ENCODE measurements at regions not wholly inside any gene's neighbourhood (a gene's known extent, or its start where the extent isn't known, plus 50 kb on each side); places are given as distances from the start of the nearest gene placed in this dataset.

DNA sequence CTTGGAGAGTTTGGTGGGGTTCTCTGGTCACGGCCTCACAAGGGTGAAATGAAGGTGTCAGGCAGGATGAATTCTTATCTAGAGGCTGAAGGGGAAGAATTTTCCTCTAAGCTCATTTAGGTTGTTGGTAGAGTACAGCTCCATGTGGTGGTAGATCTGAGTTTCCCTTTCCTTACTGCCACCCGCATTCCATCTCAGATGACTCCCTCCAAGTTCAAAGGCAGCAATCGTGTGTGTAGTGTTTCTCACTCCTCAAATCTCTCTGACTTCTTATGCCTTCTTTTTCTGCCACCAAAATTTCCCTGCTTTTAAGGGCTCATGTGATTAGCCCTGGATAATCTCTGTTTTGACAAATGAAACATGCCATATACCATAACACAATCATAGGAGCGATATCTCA is 135.5 kb upstream of the MYOCD start:
- FAIRE-seq (no peak), DNase-seq (ENCODE audit: insufficient read length, low spot score) (no peak)
- TF ChIP-seq, protein P1, sequence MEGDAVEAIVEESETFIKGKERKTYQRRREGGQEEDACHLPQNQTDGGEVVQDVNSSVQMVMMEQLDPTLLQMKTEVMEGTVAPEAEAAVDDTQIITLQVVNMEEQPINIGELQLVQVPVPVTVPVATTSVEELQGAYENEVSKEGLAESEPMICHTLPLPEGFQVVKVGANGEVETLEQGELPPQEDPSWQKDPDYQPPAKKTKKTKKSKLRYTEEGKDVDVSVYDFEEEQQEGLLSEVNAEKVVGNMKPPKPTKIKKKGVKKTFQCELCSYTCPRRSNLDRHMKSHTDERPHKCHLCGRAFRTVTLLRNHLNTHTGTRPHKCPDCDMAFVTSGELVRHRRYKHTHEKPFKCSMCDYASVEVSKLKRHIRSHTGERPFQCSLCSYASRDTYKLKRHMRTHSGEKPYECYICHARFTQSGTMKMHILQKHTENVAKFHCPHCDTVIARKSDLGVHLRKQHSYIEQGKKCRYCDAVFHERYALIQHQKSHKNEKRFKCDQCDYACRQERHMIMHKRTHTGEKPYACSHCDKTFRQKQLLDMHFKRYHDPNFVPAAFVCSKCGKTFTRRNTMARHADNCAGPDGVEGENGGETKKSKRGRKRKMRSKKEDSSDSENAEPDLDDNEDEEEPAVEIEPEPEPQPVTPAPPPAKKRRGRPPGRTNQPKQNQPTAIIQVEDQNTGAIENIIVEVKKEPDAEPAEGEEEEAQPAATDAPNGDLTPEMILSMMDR (IDR thresholded peaks at IDR 0.05; ENCODE audit: insufficient read depth, missing control alignments): no peak

DNA sequence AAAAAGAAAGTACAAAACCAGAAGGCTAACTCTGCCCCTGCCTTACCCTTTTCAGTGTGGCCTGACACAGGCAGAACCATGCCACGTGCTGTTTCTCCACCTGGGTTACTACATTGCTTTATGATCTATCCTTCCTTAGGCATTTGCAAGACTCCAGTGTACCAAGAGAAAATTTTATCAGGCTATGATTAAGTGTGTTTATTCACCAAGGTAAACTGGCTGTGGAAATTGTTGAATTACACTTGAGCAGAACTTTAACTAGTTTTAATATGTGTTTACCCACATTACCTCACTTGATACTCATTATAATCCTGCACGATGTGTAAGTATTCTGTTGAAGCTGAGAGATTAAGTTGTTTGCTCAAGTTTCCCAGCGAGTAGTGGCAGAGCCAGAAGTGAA is 129.7 kb upstream of the MYOCD start:
- no peak for DNase-seq (ENCODE audit: insufficient read length, low spot score)
- no peak for FAIRE-seq
- TF ChIP-seq, protein P1 (IDR thresholded peaks at IDR 0.05; ENCODE audit: insufficient read depth, missing control alignments): no peak

DNA sequence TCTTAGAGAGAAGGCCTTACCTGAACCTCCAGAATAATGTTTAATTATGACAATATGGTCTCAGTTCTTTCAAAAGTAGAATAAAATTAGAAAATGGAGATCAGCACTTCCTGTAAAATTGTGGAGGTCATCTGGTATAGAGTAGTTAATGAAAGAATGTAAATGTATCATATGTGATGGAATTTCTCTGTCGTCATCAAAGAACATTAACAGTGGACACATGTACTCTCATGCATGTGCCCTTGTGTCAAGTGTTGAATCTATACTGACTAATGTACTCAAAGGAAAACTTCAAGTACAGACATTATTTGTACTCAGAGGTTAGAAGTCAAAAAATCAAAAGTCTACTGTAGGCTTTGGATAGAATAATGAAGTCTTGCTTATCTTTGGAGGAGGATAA is 129.2 kb upstream of the MYOCD start:
- no peak for DNase-seq (ENCODE audit: insufficient read length, low spot score)
- TF ChIP-seq, protein P1 (IDR thresholded peaks at IDR 0.05; ENCODE audit: insufficient read depth, missing control alignments): no peak
- no peak for FAIRE-seq

DNA sequence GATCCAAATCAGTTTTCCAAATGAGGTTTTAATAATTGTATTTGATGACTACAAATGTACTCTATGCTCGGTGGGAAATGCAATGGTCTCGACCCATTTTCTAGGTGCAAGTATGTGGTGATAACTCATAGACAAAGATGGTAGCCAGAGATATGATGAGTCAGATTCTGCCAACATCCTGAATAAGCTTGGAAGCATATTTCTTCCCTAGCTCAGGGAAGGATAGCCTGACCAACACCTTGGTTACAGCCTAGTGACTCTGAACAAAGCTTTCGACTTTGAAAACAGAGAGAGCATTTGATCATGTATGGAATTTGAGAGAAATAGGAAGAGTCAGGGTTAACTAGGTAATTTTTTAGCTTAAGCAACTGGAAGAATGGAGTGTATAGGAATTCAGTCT is 128.3 kb upstream of the MYOCD start:
- DNase-seq (ENCODE audit: insufficient read length, low spot score): no peak
- no peak for FAIRE-seq
- TF ChIP-seq, protein P1 (IDR thresholded peaks at IDR 0.05; ENCODE audit: insufficient read depth, missing control alignments): no peak

DNA sequence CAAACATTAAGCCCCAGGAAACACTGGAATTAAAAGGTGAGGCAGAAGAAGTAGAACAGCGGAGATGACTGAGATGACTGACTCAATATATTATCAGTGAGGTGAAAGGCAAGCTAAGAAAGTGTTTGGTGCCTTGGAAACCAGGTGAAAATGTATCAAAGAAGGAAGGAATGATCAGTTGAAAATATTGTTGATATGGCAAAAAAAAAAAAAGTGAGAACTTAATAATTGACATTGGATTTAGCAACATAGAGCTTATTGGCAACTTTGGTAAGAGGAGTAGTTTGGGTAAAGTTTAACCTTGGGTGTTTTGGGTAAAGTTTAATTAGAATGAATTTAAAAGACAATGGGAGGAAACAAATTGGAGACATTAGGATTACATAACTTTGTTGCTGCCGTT is 127.7 kb upstream of the MYOCD start:
- FAIRE-seq: no peak
- TF ChIP-seq, protein P1 (IDR thresholded peaks at IDR 0.05; ENCODE audit: insufficient read depth, missing control alignments): no peak
- no peak for DNase-seq (ENCODE audit: insufficient read length, low spot score)

DNA sequence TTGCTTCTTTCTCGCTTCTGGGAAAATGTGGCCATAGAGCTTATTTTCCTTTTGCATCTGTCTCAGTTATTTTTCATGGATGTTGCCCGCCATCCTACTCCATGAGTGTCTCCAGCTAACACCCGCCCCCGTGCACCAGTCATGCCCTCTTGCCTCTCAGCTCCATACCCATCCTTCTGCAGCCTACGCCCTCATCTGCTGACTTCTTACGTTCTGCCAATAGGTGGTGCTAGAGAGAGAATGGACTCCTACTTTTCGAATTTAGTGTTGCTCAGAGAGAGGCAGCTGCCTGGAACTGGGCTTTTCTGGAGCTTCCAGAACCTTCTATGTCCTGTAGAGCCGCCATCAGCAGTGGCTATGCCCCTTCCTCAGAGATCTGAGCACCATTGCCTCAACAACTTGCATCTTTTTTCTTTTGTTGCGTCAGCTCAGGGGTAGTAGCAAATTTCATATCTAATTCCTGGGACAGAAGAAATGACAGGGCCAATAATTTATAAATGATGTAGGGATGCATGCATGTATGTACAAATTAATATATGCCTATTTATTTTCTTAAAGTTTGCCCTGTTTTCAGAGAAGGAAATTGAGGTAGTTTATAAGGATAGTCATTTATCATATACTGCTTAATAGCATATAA is 119.7 kb upstream of the MYOCD start:
- DNase-seq (ENCODE audit: insufficient read length, low spot score) (no peak), FAIRE-seq (no peak)
- TF ChIP-seq, protein P1 (IDR thresholded peaks at IDR 0.05; ENCODE audit: insufficient read depth, missing control alignments): peak; percentile 67

DNA sequence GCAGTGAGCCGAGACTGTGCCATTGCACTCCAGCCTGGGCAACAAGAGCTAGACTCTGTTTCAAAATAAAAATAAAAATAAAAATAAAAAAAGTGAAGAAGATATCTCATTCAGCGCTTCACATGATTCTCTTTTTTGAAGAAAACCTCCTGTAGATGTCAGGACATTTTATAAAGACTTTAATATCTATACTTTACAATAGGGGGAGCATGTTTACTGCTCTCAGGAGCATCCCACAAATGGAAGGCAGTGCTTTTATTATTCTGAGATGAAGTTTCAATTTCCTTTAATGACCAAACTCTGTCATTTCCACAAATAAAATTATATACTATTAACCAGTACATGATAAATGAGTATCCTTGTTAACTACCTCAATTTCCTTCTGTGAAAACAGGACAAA is 118.7 kb upstream of the MYOCD start:
- DNase-seq (ENCODE audit: insufficient read length, low spot score): no peak
- no peak for FAIRE-seq
- TF ChIP-seq, protein P1 (IDR thresholded peaks at IDR 0.05; ENCODE audit: insufficient read depth, missing control alignments): no peak
